GM12891 (cell line): ENCODE measurements at regions not wholly inside any gene's neighbourhood (a gene's known extent, or its start where the extent isn't known, plus 50 kb on each side); places are given as distances from the start of the nearest gene placed in this dataset.
"Not testable (repeated sequence)": the region's sequence is repeated elsewhere in the genome, so short reads cannot be mapped to it uniquely, and the experiment has no call there.

Experiments
- DNase-seq: peaks from one replicate; pipeline ENCODE4 v3.0.0; 2011; ENCODE audit warnings: low spot score; ENCODE audit not compliant: insufficient read length
- FAIRE-seq: peaks from 2 replicates; lab custom pipeline; 2011; peaks lifted over from hg19 to GRCh38; lab: Jason Lieb, UNC
- PAX5 ChIP-seq: IDR thresholded peaks from 2 replicates; pipeline ENCODE4 v1.6.1; 2011; ENCODE audit warnings: low read length, moderate library complexity, mild to moderate bottlenecking; ENCODE audit not compliant: insufficient read depth, severe bottlenecking
- POLR2A ChIP-seq: IDR thresholded peaks from 2 replicates; pipeline ENCODE4 v1.6.1; 2011; ENCODE audit warnings: low read depth, low read length, control low read depth
- POLR2AphosphoS5 ChIP-seq: IDR thresholded peaks from 2 replicates; pipeline ENCODE4 v1.6.1; 2011; ENCODE audit warnings: low read depth, low read length, control low read depth
- POU2F2 ChIP-seq: IDR thresholded peaks from 2 replicates; pipeline ENCODE4 v1.6.1; 2011; ENCODE audit warnings: low read depth, mild to moderate bottlenecking, control low read depth, low read length, moderate library complexity
- SPI1 ChIP-seq: IDR thresholded peaks from 2 replicates; pipeline ENCODE4 v1.6.1; 2011; ENCODE audit warnings: low read depth, low read length, control low read depth
- TAF1 ChIP-seq: IDR thresholded peaks from 2 replicates; pipeline ENCODE4 v1.6.1; 2011; ENCODE audit warnings: low read depth, low read length, control low read depth

DNA sequence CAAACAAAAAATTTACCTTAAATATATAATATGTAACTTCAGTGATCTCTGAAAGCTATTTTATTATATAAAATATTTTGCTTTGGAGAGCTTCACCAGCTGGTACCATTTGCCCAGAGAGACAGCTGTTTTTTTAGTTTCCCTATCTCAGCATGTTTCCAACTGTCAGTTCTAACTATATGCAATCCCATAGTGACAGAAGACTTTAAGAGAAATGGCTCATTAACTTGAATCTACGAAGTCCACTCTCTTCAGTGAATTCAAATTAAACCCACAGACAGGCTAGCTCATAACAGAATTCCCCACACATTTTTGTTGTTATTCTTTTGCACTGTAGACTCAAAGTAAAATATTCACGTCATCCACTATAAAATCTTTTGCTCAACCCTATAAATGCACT lies 251.8 kb upstream of the POU5F2 start:
- FAIRE-seq (no peak), DNase-seq (no peak)
- TF ChIP-seq POLR2A = no peak
- no peak for TF ChIP-seq TAF1
- no peak for TF ChIP-seq POLR2AphosphoS5
- TF ChIP-seq PAX5 = no peak

DNA sequence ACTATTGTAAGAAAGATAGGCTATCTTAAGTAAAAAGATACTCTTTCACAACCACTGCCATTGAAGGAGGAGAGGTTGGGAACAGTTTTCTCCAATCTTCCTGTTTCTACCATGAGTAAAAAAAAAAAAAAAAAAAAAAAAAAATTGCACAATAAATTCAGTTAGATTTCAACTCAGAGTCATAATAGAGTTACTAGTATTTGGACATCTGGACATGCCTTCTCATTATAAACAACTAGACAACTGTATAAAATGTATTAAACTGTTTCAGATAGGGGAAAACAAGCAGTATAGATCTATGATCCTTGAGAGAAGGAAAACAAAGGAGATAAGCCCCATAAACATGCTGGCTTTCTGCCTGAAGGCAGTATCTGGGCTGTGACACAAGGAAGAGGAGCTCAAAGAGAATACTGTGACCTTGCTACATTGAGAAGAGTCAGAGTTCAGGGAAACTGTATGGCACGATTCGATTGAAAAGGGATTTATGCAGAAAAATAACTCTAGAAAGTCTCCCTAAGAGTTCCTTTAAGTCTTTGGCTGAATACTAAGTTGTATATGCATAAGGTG lies 249.2 kb upstream of the POU5F2 start:
- TF ChIP-seq PAX5 = no peak
- TF ChIP-seq TAF1 = no peak
- no peak for TF ChIP-seq SPI1
- TF ChIP-seq POU2F2 = no peak
- no peak for TF ChIP-seq POLR2AphosphoS5
- TF ChIP-seq POLR2A = no peak
- DNase-seq = no peak
- no peak for FAIRE-seq

DNA sequence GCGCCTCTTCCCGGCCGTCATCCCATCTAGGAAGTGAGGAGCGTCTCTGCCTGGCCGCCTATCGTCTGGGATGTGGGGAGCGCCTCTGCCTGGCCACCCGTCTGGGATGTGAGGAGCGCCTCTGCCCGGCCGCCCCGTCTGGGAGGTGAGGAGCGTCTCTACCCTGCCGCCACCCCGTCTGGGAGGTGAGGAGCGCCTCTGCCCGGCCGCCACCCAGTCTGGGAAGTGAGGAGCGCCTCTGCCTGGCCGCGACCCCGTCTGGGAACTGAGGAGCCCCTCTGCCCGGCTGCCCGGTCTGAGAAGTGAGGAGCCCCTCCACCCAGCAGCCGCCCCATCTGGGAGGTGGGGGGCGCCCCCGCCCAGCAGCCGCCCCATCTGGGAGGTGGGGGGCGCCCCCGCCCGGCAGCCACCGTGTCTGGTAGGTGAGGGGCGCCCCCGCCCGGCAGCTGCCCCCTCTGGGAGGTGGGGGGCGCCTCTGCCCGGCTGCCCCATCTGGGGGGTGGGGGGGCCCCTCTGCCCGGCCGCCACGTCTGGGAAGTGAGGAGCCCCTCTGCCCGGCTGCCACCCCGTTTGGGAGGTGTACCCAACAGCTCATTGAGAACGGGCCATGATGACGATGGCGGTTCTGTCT lies 244.7 kb upstream of the POU5F2 start:
- not testable (repeated sequence) for FAIRE-seq, DNase-seq

DNA sequence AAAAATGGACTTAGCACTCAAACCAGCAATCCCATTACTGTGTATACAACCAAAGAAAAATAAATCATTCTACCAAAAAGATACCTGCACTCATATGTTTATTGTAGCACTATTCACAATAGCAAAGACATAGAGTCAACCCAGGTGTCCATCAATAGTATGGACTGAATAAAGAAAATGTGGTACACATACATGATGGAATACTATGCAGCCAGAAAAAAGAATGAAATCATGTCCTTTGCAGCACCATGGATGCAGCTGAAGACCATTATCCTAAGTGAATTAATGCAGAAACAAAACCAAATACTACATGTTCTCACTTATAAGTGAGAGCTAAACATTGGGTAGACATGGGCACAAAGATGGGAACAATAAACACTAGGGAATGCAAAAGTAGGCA lies 236.8 kb upstream of the POU5F2 start:
- TF ChIP-seq POLR2A (no peak), TAF1 (no peak), PAX5 (no peak), POU2F2 (no peak), SPI1 (no peak), POLR2AphosphoS5 (no peak)
- FAIRE-seq (no peak), DNase-seq (no peak)

DNA sequence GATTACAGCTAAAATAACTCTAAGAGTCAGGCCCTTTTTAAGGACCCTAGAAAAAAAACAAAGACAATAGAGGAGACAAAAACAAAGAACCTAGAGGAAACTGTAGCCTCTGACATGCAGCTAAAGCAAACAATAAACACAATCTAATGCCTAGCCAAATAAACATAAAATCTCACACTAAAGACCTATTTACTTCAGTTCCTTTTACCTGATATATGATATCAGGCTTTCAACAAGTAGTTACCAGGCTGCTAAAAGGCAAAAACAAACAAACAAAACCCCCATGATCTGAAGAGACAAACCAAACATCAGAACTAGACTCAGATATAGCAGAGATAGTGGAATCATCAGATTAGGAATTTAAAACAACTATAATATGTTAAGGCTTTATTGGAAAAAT lies 226.5 kb upstream of the POU5F2 start:
- FAIRE-seq = no peak
- no peak for DNase-seq
- TF ChIP-seq POLR2AphosphoS5 (no peak), PAX5 (no peak), POLR2A (no peak), POU2F2 (no peak), TAF1 (no peak), SPI1 (no peak)

DNA sequence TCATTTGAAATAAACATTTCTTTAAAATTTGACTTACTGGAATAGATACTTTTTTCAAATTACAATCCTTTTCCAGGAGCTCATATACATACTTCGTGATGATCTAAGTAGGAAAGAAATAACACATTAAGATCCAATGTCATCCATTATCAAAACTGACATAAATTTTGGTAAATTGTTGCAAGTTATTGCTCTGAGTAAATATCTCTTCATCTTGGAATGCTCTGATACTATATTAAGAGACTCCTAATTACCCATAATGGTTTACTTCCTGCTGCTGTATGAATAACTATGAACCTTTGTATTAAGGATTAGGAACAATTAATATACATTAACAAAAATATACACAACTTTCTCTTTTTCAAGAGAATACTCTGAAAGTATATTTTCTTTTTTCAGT lies 223.0 kb upstream of the POU5F2 start:
- no peak for TF ChIP-seq POLR2A
- DNase-seq (no peak), FAIRE-seq (no peak)

DNA sequence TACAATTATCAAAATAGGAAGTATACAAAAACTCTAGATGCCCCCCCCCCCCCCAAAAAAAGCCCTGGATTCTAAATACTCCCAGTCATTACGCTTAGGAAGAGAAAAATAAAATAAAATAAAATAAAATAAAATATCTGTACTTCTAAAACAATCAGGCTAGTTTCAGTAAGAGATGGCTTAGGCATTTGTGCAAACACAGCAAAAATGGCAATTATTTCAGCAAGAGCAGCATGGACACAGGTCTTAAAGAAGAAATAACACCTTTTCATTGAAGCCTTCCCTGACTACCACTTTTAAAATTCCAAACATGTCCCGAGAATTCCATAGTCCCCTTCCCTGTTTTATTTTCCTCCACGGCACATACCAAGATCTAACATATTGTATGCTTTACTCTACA lies 218.6 kb upstream of the POU5F2 start:
- no peak for FAIRE-seq

DNA sequence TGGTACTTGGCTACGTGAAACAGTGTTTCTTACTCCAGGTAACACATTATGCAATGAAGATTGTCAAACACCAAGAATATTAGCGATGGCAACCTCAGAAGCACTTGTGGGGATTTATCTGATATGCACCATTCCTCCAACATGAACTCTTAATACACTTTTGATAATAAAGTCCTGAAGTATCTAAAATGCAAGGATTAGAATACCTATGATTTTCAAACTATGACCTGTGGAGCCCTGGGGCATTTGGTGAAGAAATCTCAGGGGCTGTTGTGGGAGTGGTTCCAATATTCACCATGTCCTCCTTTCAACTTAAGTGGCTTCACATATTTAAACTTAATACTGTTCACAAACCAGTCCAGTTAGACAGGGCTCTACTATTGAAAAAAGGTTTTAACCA lies 214.6 kb upstream of the POU5F2 start:
- no peak for TF ChIP-seq PAX5
- no peak for TF ChIP-seq POLR2A
- no peak for TF ChIP-seq POLR2AphosphoS5
- TF ChIP-seq POU2F2 = no peak
- TF ChIP-seq TAF1 = no peak
- DNase-seq (no peak), FAIRE-seq (no peak)

More for the DNA sequence above, 218.6 kb upstream of the POU5F2 start:
- DNase-seq = no peak
- TF ChIP-seq POLR2A (no peak), TAF1 (no peak), POLR2AphosphoS5 (no peak), POU2F2 (no peak), SPI1 (no peak), PAX5 (no peak)

DNA sequence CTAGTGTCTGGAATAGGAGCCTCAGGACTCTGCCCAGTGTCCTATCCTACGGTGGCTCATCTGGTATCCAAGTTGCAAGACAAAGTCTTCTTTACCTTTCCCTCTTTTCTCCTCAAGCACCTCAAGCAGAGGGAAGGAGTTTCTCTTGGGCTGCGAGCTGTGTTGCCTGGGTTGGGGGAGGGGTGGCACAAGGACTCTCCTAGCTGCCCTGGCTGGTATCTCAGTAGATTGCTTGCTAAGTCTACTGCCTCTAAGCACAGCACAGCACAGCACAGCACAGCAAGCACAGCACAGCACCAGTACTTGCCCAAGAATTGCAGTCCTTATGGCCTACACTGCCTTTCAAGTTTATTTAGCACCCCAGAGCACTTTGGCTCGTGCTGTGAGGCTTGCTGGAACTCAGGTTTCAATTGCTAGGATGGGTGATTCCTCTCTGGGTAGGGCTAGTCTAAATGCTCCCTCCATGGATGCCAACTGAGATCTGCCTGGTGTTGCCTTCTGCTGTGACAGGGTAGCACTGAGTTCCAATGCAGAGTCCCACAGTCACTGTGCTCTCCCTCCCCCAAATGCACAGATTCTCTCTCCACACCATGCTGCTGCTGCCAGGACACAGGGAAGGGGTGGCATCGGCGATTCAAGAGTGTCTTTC lies 213.1 kb upstream of the POU5F2 start:
- no peak for TF ChIP-seq POLR2AphosphoS5
- no peak for TF ChIP-seq SPI1
- no peak for TF ChIP-seq PAX5
- no peak for TF ChIP-seq POU2F2
- TF ChIP-seq POLR2A = no peak
- TF ChIP-seq TAF1 = no peak
- DNase-seq (no peak), FAIRE-seq (no peak)

DNA sequence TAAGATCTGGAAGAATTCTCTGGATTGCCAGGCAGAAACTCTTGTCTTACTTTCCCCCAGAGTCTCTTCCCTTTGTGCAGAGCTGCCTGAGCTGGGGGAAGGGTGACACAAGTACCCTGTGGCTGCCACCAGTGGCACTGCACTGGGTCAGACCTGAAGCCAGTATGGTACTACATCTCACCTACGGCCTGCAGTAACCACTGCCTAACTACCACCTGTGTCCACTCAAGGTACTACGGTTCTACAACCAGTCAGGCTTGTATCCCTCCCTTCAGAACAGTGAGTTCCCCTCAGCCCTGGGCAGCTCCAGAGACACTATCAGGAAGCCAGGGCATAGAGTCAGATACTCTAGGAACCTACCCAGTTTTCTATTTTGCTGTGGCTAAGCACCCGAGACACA lies 212.0 kb upstream of the POU5F2 start:
- no peak for FAIRE-seq

More for the DNA sequence above, 212.0 kb upstream of the POU5F2 start:
- no peak for DNase-seq
- TF ChIP-seq POLR2AphosphoS5 (no peak), POU2F2 (no peak), PAX5 (no peak), TAF1 (no peak), SPI1 (no peak), POLR2A (no peak)
